SK-N-SH treated with all-trans-retinoic acid at 6 μM for 48 hours (cell line): ENCODE measurements at regions not wholly inside any gene's neighbourhood (a gene's known extent, or its start where the extent isn't known, plus 50 kb on each side); places are given as distances from the start of the nearest gene placed in this dataset.

Experiments
- ATAC-seq: fragments of 200-7000 bp; cut with Tn5 transposase; 3 replicates; pipeline ENCODE4 v1.9.1; 2020; ENCODE audit warnings: mild to moderate bottlenecking, moderate library complexity
- ARNTL ChIP-seq: fragments of 450-650 bp; formaldehyde crosslinking; IDR thresholded peaks from 2 replicates; pipeline ENCODE4 v1.5.0; 2020; ENCODE audit warnings: low read depth, mild to moderate bottlenecking, moderate library complexity, borderline replicate concordance
- BACH2 ChIP-seq: fragments of 250-450 bp; sonication (Bioruptor Pico); IDR thresholded peaks from 2 replicates; pipeline ENCODE4 v1.9.0; 2021; ENCODE audit warnings: mild to moderate bottlenecking, borderline replicate concordance
- ISL1 ChIP-seq: fragments of 250-450 bp; sonication (Bioruptor Pico); IDR thresholded peaks from 2 replicates; pipeline ENCODE4 v2.1.2; 2022; ENCODE audit warnings: mild to moderate bottlenecking, moderate library complexity
- OSR1 ChIP-seq: fragments of 250-450 bp; sonication (Bioruptor Pico); IDR thresholded peaks from 2 replicates; pipeline ENCODE4 v1.8.0; 2022; ENCODE audit warnings: moderate library complexity, mild to moderate bottlenecking, inconsistent platforms
- PPARA ChIP-seq: fragments of 250-450 bp; sonication (Bioruptor Pico); IDR thresholded peaks from 2 replicates; pipeline ENCODE4 v1.5.0; 2020; ENCODE audit warnings: mild to moderate bottlenecking, borderline replicate concordance
- RARB ChIP-seq: fragments of 250-450 bp; sonication (Bioruptor Pico); IDR thresholded peaks from 2 replicates; pipeline ENCODE4 v1.8.0; 2021; ENCODE audit warnings: mild to moderate bottlenecking, moderate library complexity
- SNAI2 ChIP-seq: fragments of 250-450 bp; sonication (Bioruptor Pico); IDR thresholded peaks from 2 replicates; pipeline ENCODE4 v1.5.0; 2020; ENCODE audit warnings: mild to moderate bottlenecking, moderate library complexity
- TCF4 ChIP-seq: fragments of 250-450 bp; sonication (Bioruptor Pico); IDR thresholded peaks from 2 replicates; pipeline ENCODE4 v1.8.0; 2021; ENCODE audit warnings: mild to moderate bottlenecking, moderate library complexity, borderline replicate concordance
- TOX ChIP-seq: fragments of 250-450 bp; sonication (Bioruptor Pico); IDR thresholded peaks from 2 replicates; pipeline ENCODE4 v1.8.0; 2021; ENCODE audit warnings: mild to moderate bottlenecking, moderate library complexity, borderline replicate concordance
- ZC3H10 ChIP-seq: fragments of 250-450 bp; sonication (Bioruptor Pico); IDR thresholded peaks from 2 replicates; pipeline ENCODE4 v1.5.1; 2021; ENCODE audit warnings: mild to moderate bottlenecking, moderate library complexity
- ZFP3 ChIP-seq: fragments of 250-450 bp; sonication (Bioruptor Pico); IDR thresholded peaks from 2 replicates; pipeline ENCODE4 v1.5.0; 2020; ENCODE audit warnings: mild to moderate bottlenecking, moderate library complexity
- ZFP30 ChIP-seq: fragments of 450-650 bp; formaldehyde crosslinking; IDR thresholded peaks from 2 replicates; pipeline ENCODE4 v1.5.0; 2022; ENCODE audit warnings: mild to moderate bottlenecking, moderate library complexity
- ZNF565 ChIP-seq: fragments of 450-650 bp; formaldehyde crosslinking; conservative IDR thresholded peaks from 2 replicates; pipeline ENCODE4 v1.5.0; 2020; ENCODE audit warnings: low read depth, mild to moderate bottlenecking, moderate library complexity
- ZNF8 ChIP-seq: fragments of 450-650 bp; formaldehyde crosslinking; IDR thresholded peaks from 2 replicates; pipeline ENCODE4 v1.5.0; 2020; ENCODE audit warnings: mild to moderate bottlenecking, moderate library complexity
- TF ChIP-seq, protein P1 (sequence below): fragments of 250-450 bp; sonication (Bioruptor Pico); IDR thresholded peaks from 2 replicates; pipeline ENCODE4 v1.5.0; 2020; ENCODE audit warnings: mild to moderate bottlenecking, moderate library complexity
- TF ChIP-seq, protein P2 (sequence below): fragments of 250-450 bp; sonication (Bioruptor Pico); IDR thresholded peaks from 2 replicates; pipeline ENCODE4 v1.8.0; 2020; ENCODE audit warnings: mild to moderate bottlenecking, moderate library complexity, borderline replicate concordance
- TF ChIP-seq, protein P3 (sequence below): fragments of 250-450 bp; sonication (Bioruptor Pico); IDR thresholded peaks from 2 replicates; pipeline ENCODE4 v1.5.1; 2021; ENCODE audit warnings: mild to moderate bottlenecking, moderate library complexity
- TF ChIP-seq, protein P4 (sequence below): fragments of 250-450 bp; sonication (Bioruptor Pico); IDR thresholded peaks from 2 replicates; pipeline ENCODE4 v1.5.1; 2020; ENCODE audit warnings: low read depth, mild to moderate bottlenecking, moderate library complexity

DNA sequence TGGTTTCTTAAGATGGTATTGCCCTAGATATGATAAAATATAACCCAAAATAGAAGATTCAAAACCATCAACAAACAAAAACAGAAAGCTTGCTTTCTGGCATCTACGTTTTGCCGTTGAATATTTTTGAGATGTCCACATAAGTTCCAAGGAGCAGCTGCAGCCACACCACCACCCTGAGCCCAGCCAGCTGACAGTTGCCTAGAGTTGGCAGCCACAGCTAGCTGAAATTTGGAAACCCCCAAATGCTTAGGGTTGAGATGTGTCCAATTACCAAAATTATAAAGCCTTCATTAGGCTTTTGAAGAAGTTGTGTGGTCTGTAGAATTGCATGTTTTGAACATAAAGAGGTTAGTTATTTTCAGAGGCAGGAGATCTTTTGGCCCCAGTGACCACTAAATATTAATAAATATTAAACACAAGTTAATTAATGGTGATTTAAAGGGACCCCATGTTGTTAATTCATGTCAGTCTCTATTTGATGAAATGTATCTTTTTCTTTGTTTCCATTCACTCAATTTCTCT is 118.1 kb upstream of the DTNA start:
- no peak for ATAC-seq
- TF ChIP-seq, protein P1, sequence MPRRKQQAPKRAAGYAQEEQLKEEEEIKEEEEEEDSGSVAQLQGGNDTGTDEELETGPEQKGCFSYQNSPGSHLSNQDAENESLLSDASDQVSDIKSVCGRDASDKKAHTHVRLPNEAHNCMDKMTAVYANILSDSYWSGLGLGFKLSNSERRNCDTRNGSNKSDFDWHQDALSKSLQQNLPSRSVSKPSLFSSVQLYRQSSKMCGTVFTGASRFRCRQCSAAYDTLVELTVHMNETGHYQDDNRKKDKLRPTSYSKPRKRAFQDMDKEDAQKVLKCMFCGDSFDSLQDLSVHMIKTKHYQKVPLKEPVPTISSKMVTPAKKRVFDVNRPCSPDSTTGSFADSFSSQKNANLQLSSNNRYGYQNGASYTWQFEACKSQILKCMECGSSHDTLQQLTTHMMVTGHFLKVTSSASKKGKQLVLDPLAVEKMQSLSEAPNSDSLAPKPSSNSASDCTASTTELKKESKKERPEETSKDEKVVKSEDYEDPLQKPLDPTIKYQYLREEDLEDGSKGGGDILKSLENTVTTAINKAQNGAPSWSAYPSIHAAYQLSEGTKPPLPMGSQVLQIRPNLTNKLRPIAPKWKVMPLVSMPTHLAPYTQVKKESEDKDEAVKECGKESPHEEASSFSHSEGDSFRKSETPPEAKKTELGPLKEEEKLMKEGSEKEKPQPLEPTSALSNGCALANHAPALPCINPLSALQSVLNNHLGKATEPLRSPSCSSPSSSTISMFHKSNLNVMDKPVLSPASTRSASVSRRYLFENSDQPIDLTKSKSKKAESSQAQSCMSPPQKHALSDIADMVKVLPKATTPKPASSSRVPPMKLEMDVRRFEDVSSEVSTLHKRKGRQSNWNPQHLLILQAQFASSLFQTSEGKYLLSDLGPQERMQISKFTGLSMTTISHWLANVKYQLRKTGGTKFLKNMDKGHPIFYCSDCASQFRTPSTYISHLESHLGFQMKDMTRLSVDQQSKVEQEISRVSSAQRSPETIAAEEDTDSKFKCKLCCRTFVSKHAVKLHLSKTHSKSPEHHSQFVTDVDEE (CRISPR knock-in tag): no peak
- TF ChIP-seq, protein P2, sequence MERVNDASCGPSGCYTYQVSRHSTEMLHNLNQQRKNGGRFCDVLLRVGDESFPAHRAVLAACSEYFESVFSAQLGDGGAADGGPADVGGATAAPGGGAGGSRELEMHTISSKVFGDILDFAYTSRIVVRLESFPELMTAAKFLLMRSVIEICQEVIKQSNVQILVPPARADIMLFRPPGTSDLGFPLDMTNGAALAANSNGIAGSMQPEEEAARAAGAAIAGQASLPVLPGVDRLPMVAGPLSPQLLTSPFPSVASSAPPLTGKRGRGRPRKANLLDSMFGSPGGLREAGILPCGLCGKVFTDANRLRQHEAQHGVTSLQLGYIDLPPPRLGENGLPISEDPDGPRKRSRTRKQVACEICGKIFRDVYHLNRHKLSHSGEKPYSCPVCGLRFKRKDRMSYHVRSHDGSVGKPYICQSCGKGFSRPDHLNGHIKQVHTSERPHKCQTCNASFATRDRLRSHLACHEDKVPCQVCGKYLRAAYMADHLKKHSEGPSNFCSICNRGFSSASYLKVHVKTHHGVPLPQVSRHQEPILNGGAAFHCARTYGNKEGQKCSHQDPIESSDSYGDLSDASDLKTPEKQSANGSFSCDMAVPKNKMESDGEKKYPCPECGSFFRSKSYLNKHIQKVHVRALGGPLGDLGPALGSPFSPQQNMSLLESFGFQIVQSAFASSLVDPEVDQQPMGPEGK (CRISPR knock-in tag): no peak
- no peak for TF ChIP-seq SNAI2 (CRISPR knock-in tag)
- no peak for TF ChIP-seq ISL1
- TF ChIP-seq ZFP30 (CRISPR knock-in tag): no peak
- no peak for TF ChIP-seq ZNF8 (CRISPR knock-in tag)
- TF ChIP-seq BACH2: no peak
- no peak for TF ChIP-seq TCF4 (CRISPR knock-in tag)
- TF ChIP-seq OSR1 (CRISPR knock-in tag): no peak
- TF ChIP-seq ARNTL (CRISPR knock-in tag): no peak
- no peak for TF ChIP-seq RARB (CRISPR knock-in tag)
- TF ChIP-seq, protein P3, sequence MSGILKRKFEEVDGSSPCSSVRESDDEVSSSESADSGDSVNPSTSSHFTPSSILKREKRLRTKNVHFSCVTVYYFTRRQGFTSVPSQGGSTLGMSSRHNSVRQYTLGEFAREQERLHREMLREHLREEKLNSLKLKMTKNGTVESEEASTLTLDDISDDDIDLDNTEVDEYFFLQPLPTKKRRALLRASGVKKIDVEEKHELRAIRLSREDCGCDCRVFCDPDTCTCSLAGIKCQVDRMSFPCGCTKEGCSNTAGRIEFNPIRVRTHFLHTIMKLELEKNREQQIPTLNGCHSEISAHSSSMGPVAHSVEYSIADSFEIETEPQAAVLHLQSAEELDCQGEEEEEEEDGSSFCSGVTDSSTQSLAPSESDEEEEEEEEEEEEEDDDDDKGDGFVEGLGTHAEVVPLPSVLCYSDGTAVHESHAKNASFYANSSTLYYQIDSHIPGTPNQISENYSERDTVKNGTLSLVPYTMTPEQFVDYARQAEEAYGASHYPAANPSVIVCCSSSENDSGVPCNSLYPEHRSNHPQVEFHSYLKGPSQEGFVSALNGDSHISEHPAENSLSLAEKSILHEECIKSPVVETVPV: no peak
- TF ChIP-seq TOX: no peak
- TF ChIP-seq, protein P4, sequence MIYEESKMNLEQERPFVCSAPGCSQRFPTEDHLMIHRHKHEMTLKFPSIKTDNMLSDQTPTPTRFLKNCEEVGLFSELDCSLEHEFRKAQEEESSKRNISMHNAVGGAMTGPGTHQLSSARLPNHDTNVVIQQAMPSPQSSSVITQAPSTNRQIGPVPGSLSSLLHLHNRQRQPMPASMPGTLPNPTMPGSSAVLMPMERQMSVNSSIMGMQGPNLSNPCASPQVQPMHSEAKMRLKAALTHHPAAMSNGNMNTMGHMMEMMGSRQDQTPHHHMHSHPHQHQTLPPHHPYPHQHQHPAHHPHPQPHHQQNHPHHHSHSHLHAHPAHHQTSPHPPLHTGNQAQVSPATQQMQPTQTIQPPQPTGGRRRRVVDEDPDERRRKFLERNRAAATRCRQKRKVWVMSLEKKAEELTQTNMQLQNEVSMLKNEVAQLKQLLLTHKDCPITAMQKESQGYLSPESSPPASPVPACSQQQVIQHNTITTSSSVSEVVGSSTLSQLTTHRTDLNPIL (CRISPR knock-in tag): no peak

DNA sequence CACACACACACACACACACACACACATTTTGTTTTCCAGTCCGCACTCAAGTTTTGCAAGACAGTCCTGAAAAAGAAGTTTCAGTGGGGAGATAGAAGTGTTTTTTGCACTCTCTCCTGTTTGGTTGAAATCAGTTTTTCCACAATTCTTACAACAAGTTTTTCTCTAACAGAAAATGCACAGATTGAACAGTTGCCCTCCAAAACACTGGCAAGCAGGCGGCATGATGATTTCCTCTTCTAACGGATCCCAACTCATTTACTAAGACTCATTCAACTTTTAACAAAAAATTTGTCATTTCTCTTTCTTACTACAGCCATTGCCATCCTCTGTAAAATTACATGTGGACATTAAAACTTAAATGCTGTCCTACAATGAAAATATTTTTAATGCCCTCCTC is 117.6 kb upstream of the DTNA start:
- ATAC-seq: no peak
- TF ChIP-seq ZNF8 (CRISPR knock-in tag) (no peak), TCF4 (CRISPR knock-in tag) (no peak), PPARA (CRISPR knock-in tag) (no peak), ZFP3 (CRISPR knock-in tag) (no peak), TOX (no peak), ZNF565 (CRISPR knock-in tag) (no peak), ISL1 (no peak), ZC3H10 (no peak), ARNTL (CRISPR knock-in tag) (no peak)
- TF ChIP-seq, protein P1 (CRISPR knock-in tag): no peak
- TF ChIP-seq, protein P4 (CRISPR knock-in tag): no peak
